NCI-H345 treated with DMSO at 0.1 percent for 48 hours (cell line): ENCODE measurements at regions not wholly inside any gene's neighbourhood (a gene's known extent, or its start where the extent isn't known, plus 50 kb on each side); places are given as distances from the start of the nearest gene placed in this dataset.
A peak's percentile ranks its signal among the peaks of the same experiment; 100 is the strongest.
"Not testable (repeated sequence)": the region's sequence is repeated elsewhere in the genome, so short reads cannot be mapped to it uniquely, and the experiment has no call there.

Experiments used
- DNase-seq: peaks from one replicate; lab custom pipeline; 2025; ENCODE audit not compliant: unreplicated experiment; lab: John Stamatoyannopoulos, UW

GRCh38 chr12:9412459-9412858 lies 195.3 kb downstream of the KLRB1 start:
- not testable (repeated sequence) for DNase-seq

GRCh38 chr12:9411616-9412268 lies 196.0 kb downstream of the KLRB1 start:
- not testable (repeated sequence) for DNase-seq

GRCh38 chr12:9407425-9407748 lies 199.2 kb upstream of the PZP start:
- not testable (repeated sequence) for DNase-seq

- DNase-seq, result no peak
These were observed 198.6 kb upstream of the PZP start for GRCh38 chr12:9406564-9407424.

GRCh38 chr12:9405886-9406563 lies 197.8 kb upstream of the PZP start:
- no peak for DNase-seq

- no peak for DNase-seq
These were observed 196.5 kb upstream of the PZP start for GRCh38 chr12:9404469-9405260.

GRCh38 chr12:9404031-9404430 lies 195.8 kb upstream of the PZP start:
- no peak for DNase-seq

- not testable (repeated sequence) for DNase-seq
These were observed 194.3 kb upstream of the PZP start for GRCh38 chr12:9402432-9403040.

- not testable (repeated sequence) for DNase-seq
These were observed 188.2 kb upstream of the PZP start for GRCh38 chr12:9396367-9396766.

- DNase-seq, result not testable (repeated sequence)
These were observed 187.0 kb upstream of the PZP start for GRCh38 chr12:9395220-9395619.

GRCh38 chr12:9392842-9393241 lies 184.6 kb upstream of the PZP start:
- DNase-seq, result no peak

GRCh38 chr12:9391815-9392214 lies 183.6 kb upstream of the PZP start:
- peak; percentile 40 for DNase-seq

GRCh38 chr12:9390761-9391160 lies 182.6 kb upstream of the PZP start:
- no peak for DNase-seq

- no peak for DNase-seq
These were observed 181.6 kb upstream of the PZP start for GRCh38 chr12:9389796-9390195.

GRCh38 chr12:9388379-9388778 lies 180.2 kb upstream of the PZP start:
- DNase-seq, result no peak

GRCh38 chr12:9387450-9387849 lies 179.3 kb upstream of the PZP start:
- DNase-seq, result no peak

GRCh38 chr12:9383585-9383984 lies 175.4 kb upstream of the PZP start:
- no peak for DNase-seq

GRCh38 chr12:9381619-9382018 lies 173.4 kb upstream of the PZP start:
- no peak for DNase-seq

- no peak for DNase-seq
These were observed 172.5 kb upstream of the PZP start for GRCh38 chr12:9380650-9381049.

GRCh38 chr12:9379023-9379742 lies 171.0 kb upstream of the PZP start:
- no peak for DNase-seq
